GM21367 (cell line): ENCODE measurements at regions not wholly inside any gene's neighbourhood (a gene's known extent, or its start where the extent isn't known, plus 50 kb on each side); places are given as distances from the start of the nearest gene placed in this dataset.
"Not testable (repeated sequence)": the region's sequence is repeated elsewhere in the genome, so short reads cannot be mapped to it uniquely, and the experiment has no call there.

Experiments used
- ATAC-seq: cut with Tn5 transposase; IDR thresholded peaks from one replicate; pipeline ENCODE4 v1.9.1; 2021; ENCODE audit not compliant: unreplicated experiment

DNA sequence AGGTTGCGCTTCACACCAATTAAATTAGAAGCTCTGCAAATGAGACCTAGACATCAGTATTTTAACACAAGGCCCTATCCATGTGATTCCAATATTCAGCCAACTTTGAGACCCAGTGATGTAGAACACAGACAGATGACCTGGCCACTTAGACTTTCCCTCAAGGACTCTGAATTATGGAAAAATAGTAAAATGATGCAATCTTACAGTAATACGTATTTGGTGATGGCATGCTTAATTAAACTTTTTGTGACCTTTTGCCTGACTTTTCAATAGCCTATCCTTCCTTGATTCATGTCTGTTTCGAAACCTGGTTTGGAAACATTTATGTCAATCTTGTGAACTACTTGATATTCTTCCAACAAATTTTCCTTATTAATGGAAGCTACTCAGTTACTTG, 521.2 kb downstream of the KCNA4 start:
- no peak for ATAC-seq

DNA sequence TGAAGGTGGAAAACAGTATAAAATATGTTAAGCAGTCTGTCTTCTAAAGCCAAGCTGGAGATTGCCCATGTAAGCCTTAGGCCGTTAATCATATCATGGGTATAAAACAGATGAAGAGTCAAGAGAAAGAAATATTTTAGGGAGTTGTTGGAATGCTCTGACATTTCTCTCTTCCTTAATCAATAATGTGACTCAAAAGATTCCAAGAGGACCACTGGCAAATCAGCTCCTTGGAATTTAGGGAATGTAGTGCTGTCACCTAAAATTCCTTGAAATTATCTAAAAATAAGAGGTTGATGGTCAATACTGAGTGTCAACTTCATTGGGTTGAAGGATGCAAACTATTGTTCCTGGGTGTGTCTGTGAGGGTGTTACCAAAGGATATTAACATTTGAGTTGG, 525.9 kb downstream of the KCNA4 start:
- ATAC-seq: no peak

- no peak for ATAC-seq
These were observed 530.5 kb downstream of the KCNA4 start for GRCh38 chr11:29486301-29486700.

DNA sequence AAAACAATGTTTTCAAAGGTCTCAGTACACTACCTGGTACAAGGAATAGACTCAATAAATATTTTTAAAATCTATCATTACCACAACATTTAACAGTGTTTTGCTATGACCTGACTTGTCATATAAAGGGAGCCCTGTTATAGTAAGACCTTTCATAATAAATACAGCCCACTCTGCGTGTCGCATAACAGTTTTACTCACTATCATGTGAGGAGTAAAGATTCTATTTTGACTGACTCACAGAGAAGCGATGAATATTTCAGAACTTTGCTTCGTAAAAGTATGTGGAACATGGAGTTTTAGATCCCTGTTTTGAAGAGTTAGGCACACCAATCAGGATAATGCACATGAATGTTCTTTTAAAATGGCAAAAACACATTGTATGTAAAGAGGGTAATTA, 531.2 kb downstream of the KCNA4 start:
- ATAC-seq: no peak

DNA sequence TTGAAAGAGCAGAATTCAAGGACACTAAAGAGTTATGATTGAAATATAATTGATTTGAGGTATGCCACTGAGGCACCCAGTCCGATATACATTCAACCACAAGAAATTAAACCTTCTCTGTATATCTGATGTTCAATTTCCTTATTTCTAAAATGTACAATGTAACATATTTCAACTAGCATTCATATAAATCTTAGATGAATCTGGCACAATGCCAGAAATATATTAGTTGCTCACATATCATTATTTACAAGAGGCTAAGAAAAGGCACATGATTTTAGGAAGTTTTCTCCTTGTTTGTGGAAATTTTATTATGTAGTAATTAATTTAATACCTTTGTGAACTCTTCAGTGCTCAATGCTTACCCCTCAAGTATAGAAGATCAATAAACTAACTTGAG, 532.3 kb downstream of the KCNA4 start:
- ATAC-seq: no peak

DNA sequence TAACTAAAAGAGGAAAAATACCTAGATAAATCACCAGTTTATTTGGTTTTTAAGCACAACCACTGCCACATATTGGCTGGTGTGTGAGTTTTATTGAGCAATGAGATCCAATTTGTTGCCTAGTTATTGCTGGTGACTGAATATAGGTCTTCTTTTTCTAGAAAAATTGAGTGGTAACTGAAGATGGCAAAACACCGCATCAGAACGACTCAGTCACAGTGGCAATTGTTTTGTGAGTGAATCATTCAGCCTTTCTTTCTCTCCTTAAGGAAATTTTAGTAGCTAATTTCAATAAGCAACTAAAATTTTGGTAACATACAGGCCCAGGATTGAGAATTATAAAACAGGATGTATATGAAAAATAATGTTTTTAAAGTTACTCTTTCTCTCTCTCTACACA, 533.0 kb downstream of the KCNA4 start:
- no peak for ATAC-seq

- no peak for ATAC-seq
These were observed 534.3 kb downstream of the KCNA4 start for GRCh38 chr11:29482510-29482909.

- no peak for ATAC-seq
These were observed 535.1 kb downstream of the KCNA4 start for GRCh38 chr11:29481738-29482137.

GRCh38 chr11:29480981-29481380, 535.8 kb downstream of the KCNA4 start:
- no peak for ATAC-seq

DNA sequence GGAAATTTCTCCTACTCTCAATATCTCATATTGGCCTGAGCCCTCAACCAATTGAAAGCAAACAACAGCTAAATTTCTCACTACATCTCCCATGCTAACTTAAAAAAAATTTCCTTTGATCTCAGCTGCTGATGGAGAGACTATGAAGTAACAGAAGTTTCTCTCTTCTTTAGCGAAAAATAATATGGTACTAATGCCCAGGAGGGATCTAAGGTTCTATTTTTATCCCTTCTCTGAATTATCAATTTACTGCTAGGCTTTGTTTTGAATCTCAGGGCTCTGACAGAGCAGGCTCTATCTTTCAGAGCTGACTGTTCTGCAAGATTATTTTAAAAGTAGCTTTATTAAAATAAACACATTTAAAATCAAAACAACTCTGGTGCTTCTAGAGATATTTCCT, 558.6 kb downstream of the KCNA4 start:
- no peak for ATAC-seq

GRCh38 chr11:29452146-29452545, 564.7 kb downstream of the KCNA4 start:
- no peak for ATAC-seq

- ATAC-seq: no peak
These were observed 567.4 kb downstream of the KCNA4 start for GRCh38 chr11:29449281-29450074.

GRCh38 chr11:29448246-29448877, 568.5 kb downstream of the KCNA4 start:
- no peak for ATAC-seq

DNA sequence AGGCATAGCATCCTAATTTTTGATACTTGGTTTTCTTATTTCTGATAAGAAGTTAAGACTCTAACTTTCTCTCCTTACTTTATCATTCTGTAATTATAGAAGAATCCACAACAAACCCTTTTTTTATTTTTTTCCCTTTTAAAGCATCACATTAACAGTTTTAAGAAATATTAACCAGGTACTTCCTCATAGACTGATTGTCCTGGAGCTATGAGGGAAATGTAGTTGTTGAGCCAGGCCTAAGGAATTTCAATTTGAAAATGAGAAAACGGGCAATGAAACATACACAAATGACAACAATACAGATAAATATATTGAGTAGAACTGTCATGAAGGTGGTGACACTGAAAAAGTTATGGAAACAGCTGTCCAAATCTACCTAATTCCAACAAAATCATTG, 569.0 kb downstream of the KCNA4 start:
- no peak for ATAC-seq

DNA sequence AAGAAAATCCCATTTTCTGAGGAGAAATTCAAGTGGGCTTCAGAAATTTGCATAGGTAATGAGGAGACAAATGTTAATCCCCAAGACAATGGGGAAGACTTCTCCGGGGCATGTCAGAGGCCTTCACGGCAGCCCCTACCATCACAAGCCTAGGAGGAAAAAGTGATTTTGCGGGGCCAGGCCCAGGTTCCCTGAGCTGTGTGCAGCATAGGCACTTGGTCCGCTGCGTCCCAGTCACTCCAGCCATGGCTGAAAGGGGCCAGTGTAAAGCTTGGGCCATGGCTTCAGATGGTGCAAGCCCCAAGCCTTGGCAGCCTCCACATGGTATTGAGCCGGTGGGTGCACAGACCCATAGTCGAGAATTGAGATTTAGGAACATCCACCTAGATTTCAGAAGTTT, 570.7 kb downstream of the KCNA4 start:
- ATAC-seq: no peak

GRCh38 chr11:29445191-29445590, 571.6 kb downstream of the KCNA4 start:
- not testable (repeated sequence) for ATAC-seq

- no peak for ATAC-seq
These were observed 578.0 kb downstream of the KCNA4 start for GRCh38 chr11:29438815-29439214.

DNA sequence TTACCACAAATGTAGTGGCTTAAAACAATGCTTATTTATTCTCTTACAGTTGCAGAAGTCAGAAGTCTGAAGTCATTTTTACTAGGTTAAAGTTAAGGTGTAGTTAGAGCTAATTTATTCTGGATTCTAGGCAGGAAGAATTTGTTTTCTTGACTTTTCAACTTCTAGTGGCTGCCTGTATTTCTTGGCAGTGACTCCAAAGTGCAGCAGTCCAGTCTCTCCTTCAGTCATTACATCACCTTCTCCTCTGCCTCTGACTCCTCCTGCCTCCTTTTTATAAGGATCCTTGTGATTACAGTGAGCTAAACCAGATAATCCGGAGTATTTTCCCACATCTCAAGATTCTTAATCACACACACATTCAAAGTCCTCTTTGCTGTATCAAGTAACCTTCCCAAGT, 581.4 kb downstream of the KCNA4 start:
- no peak for ATAC-seq

DNA sequence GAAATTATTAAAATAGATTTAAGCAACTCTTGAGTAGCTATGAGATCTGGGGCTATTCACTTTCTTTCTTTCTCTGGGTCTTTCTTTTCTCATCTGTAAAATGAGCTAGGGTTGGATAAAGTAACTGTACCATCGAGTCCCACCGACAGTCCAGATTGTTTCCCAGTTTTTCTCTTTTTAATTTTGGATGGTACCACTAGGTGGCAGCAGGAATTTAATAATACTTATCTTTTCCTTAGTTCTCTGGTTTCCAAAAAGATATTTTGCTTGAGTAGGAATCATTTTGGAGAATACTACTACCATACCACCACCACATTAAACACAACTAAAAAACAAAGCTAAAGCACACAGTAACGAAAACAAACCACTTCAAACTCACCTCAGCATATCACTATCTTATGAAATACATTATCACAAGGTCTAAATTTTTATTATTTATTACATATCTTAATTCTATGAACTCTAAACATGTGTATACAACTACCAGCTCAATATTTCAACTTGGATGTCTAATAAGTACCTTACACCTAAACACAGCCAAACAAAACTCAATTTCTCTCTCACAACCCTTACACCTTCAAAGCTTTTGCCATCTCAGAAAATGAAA, 584.0 kb downstream of the KCNA4 start:
- no peak for ATAC-seq

DNA sequence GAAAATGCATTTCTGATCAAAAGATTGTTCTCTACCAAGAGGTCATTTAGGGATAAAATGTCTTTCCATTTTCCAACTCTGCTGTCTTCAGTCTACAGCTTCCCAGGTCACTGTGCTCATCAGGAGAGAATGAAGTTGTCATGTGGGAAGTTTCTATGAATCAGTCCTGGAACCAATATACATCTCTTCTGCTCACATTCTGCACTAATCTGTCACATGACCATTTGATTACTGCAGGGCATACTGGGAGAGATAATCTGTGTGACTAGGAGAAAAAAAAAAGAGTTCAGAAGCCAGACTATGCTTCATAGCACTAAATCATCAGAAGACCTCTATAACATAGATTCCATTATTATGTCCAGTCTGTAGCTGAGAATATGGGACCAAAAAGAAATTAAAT, 611.5 kb downstream of the KCNA4 start:
- ATAC-seq: no peak

DNA sequence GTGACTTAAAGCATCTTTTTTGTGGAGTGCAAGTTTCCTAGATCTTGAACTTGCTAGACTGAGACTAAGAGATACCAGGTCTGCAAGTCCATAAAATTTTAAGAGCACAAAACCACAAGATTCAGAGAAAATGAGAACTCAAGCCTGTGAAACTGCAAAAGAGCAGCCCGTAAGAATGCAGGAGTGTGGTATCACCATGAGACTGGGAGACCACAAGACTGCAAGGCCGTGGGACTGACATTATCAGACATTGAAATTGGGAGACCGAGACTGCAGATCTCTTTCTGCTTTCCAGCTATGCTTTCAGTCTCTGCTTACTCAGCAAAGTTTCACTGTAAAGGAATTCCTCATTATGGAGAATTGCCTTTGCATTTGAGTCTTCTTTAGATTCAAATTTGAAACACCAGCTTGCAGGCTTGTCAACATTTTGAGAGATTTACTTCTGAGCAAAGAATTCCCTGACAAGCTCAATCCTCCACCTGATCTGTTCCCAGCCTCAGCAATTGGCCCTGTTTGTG, 621.2 kb downstream of the KCNA4 start:
- ATAC-seq: no peak

- no peak for ATAC-seq
These were observed 627.0 kb downstream of the KCNA4 start for GRCh38 chr11:29389793-29390192.
